Mesothelial cell of epicardium (in vitro differentiated cells): ENCODE measurements at regions not wholly inside any gene's neighbourhood (a gene's known extent, or its start where the extent isn't known, plus 50 kb on each side); places are given as distances from the start of the nearest gene placed in this dataset.

Experiments used
- DNase-seq, 2 experiments: peaks; one replicate each; pipeline ENCODE4 v3.0.0; 2021; ENCODE audit warnings: low spot score in 2 of 2; ENCODE audit not compliant: unreplicated experiment in 2 of 2
- H3K27ac Mint-ChIP-seq: 2 replicates; pipeline ENCODE4 v1.8.0; 2021; ENCODE audit warnings: mixed read lengths
- H3K27me3 Mint-ChIP-seq: 2 replicates; pipeline ENCODE4 v1.8.0; 2021; ENCODE audit warnings: low read depth, mixed read lengths
- H3K36me3 Mint-ChIP-seq: 2 replicates; pipeline ENCODE4 v1.8.0; 2021; ENCODE audit warnings: mixed read lengths
- H3K4me1 Mint-ChIP-seq: 2 replicates; pipeline ENCODE4 v1.8.0; 2021; ENCODE audit warnings: mixed read lengths
- H3K4me3 Mint-ChIP-seq: 2 replicates; pipeline ENCODE4 v1.8.0; 2021; ENCODE audit warnings: mild to moderate bottlenecking, moderate library complexity, mixed read lengths
- H3K9me3 Mint-ChIP-seq: 2 replicates; pipeline ENCODE4 v1.8.0; 2021; ENCODE audit warnings: mixed read lengths
- TF ChIP-seq, protein P1 (sequence below): fragments of 200-600 bp; sonication (generic); IDR thresholded peaks from one replicate; pipeline ENCODE4 v1.5.0; 2021; ENCODE audit warnings: antibody characterized with exemption; ENCODE audit not compliant: unreplicated experiment

DNA sequence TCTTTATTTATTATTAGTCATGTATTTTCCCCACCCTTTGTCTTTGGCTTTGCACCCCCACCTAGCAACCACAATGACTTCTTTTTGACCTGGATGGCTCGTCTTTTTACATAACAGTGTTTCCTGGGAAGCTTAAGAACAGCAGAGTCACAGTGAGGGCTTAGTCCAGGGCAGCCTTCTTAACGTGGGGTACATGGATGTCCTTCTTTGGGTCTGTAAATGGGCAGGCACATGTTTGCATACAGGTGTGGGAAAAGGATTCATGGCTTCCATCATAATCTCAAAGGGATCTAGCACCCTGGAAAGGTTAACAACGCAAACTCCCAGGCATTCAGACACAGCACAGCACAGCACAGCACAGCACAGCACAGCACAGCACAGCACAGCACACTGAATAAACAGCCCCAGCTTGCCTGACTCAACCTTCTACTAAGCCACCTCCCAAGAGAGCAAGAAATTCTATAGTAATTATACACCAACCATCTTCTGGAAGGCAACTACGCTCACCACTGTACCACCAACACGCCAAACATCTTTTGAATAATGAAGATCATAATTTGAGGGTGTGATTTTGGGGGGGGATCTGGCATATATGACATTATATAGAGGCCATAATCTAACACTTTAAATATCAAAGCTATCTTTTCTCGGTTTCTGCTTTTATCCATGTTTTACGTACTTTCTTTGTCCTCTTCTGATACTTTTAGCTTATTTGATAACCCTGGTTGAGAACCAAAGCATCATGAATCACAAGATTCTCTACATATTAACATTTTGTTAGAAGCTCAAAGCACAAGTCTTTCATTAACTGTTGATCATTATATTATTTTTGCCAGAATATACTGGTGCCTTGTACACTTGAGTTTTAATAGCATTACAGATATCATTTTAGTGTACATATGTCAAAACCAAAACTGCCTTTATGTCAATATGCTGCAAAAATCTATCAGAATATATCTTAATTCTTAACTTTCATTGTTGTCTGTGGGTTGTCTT lies 177.2 kb upstream of the KLF14 start:
- no peak for DNase-seq
- H3K4me3 Mint-ChIP-seq = no peak overlapping the region
- TF ChIP-seq, protein P1, sequence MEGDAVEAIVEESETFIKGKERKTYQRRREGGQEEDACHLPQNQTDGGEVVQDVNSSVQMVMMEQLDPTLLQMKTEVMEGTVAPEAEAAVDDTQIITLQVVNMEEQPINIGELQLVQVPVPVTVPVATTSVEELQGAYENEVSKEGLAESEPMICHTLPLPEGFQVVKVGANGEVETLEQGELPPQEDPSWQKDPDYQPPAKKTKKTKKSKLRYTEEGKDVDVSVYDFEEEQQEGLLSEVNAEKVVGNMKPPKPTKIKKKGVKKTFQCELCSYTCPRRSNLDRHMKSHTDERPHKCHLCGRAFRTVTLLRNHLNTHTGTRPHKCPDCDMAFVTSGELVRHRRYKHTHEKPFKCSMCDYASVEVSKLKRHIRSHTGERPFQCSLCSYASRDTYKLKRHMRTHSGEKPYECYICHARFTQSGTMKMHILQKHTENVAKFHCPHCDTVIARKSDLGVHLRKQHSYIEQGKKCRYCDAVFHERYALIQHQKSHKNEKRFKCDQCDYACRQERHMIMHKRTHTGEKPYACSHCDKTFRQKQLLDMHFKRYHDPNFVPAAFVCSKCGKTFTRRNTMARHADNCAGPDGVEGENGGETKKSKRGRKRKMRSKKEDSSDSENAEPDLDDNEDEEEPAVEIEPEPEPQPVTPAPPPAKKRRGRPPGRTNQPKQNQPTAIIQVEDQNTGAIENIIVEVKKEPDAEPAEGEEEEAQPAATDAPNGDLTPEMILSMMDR = no peak
- peaks cover 14% of the 10 kb centered on the region for H3K4me1 Mint-ChIP-seq
- H3K36me3 Mint-ChIP-seq = no peaks in the 10 kb centered on the region
- H3K27me3 Mint-ChIP-seq = no peaks in the 10 kb centered on the region
- peaks cover 4% of the 10 kb centered on the region for H3K9me3 Mint-ChIP-seq
- no peak overlapping the region for H3K27ac Mint-ChIP-seq

DNA sequence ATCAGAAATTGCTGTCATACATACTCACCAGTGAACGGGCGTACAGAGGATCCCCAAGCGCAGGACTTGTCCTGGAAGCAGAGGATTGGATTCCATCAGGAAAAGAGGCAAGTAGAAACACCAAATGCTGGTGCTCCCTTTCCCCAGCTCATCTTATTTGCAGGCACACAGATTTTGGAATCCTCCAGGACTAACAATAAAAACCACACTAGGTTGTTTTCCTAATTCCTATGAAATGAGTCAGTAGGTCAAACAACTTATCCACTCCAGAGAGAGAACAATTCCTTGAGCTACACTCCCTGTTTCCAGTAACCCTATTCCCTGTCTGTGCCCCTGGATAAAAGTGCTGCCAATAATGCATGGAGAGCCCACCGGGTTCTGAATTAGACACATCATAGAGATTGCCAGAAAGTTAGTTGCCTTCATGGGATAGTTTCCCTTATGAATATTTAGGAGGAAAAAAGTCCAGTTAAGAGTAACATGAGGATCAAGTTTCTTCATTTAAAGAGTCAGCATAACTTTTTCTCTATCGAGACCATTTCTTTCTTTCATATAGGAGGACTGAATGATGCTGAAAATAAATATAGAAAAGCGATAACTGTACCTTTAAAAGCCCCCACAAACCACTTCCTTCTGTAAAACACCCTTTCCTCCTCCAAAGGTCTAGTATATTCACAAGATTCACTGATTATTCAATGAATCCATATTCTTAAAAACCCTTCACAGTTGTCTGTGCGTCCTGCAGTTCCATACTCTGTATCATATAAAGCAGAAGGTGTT lies 178.3 kb upstream of the KLF14 start:
- Mint-ChIP-seq H3K27me3 (no peaks in the 10 kb centered on the region), H3K4me3 (peak overlapping the region; percentile 53), H3K27ac (no peak overlapping the region), H3K36me3 (no peaks in the 10 kb centered on the region), H3K9me3 (peaks cover 4% of the 10 kb centered on the region), H3K4me1 (peaks cover 19% of the 10 kb centered on the region)
- DNase-seq = no peak
- TF ChIP-seq, protein P1 = no peak

DNA sequence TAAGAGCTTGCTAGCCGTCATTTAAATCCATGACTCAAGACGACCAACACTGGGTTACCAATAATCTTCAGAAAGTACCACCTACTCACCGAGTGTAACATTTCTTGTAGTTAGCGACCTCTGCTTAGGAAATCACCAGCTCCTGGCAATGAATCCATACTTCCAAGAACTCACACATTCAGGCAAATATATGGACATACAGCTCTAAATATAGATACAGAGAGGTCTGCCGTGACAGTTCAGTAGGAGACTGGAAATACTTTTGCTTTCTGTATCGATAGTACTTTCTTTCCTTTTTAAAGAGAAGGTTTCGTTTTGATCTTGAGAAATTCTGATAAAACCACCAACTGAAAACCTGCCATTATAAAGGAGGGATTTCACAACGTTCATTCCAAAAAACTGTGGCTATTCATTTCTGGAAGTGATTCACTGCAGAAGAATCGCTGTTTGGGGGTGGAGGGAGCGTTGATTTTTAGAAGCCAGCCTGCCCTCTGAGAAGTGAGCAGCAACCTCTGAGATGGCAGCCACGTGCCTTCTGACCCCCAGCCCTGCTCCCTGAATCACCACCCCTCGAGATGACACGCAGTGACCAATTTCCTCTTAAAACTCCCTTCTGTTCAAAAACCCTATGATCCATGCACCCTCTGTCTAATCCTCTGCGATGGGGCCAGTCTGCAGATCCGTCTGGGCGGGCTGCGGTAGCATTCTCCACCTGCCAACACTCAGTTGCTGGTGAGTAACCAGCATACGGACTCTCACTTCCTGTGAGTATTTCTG lies 179.0 kb upstream of the KLF14 start:
- Mint-ChIP-seq H3K27me3 (no peaks in the 10 kb centered on the region), H3K9me3 (no peaks in the 10 kb centered on the region), H3K36me3 (no peaks in the 10 kb centered on the region), H3K27ac (peak overlapping the region; percentile 3), H3K4me3 (peak overlapping the region; percentile 53), H3K4me1 (peaks cover 24% of the 10 kb centered on the region)
- TF ChIP-seq, protein P1 = no peak
- DNase-seq = no peak

DNA sequence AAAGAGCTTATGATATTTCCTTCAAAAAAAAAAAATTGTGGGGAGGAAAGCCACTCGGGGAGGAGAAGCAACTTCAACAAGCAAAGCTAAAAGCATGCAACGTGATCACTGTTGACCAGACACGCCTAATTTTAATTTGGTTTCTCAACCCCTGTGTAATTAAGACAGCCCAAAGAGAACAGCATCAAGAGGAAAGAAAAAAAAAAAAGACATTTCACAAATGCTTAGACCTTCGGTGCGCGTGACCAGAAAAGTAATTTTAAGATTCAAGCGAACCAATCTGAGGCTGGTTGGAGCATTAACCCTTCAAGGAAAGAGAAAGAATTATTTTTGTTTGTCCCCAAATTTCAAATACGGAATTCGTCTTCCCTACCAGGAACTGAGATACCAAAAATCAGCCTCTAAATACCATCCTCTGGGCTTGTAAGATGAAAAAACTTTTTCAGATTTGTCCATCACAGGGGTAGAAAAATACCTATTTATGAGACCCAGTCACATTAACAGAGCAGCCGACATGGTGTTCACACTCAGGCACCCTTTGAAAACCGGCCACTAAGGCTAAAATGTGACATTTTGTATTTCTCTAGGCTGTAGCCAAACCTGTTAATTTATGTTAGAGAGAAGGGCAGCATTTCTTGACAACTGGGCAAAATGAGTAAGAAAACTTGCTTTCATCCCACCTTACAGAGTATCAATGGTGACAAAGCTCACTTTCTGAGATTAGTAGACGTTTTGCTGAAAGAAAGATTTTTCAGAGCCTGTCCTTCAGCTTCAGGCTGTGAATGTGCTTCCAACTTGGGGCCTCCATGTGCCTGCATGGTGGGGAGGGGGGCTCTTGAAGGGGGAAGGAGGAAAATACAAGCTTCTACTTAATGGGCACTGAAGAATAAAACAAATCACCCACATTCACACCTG lies 179.9 kb upstream of the KLF14 start:
- DNase-seq = no peak
- Mint-ChIP-seq H3K27ac (no peak overlapping the region), H3K4me3 (peak overlapping the region; percentile 53)

More for the DNA sequence above, 179.9 kb upstream of the KLF14 start:
- no peaks in the 10 kb centered on the region for H3K9me3 Mint-ChIP-seq
- peaks cover 25% of the 10 kb centered on the region for H3K4me1 Mint-ChIP-seq
- H3K36me3 Mint-ChIP-seq = no peaks in the 10 kb centered on the region
- H3K27me3 Mint-ChIP-seq = no peaks in the 10 kb centered on the region
- TF ChIP-seq, protein P1 = no peak
